GM12878 (cell line): ENCODE measurements at regions not wholly inside any gene's neighbourhood (a gene's known extent, or its start where the extent isn't known, plus 50 kb on each side); places are given as distances from the start of the nearest gene placed in this dataset.

ENCODE experiments used
- HDGF ChIP-seq: fragments of 450-650 bp; IDR thresholded peaks from 2 replicates; pipeline ENCODE4 v1.6.1; 2016; ENCODE audit warnings: antibody characterized with exemption
- NBN ChIP-seq: fragments of 450-650 bp; IDR thresholded peaks from 2 replicates; pipeline ENCODE4 v1.6.1; 2016
- NKRF ChIP-seq: fragments of 450-650 bp; conservative IDR thresholded peaks from 2 replicates; pipeline ENCODE4 v1.6.1; 2017; ENCODE audit warnings: mild to moderate bottlenecking, moderate library complexity
- POLR2A ChIP-seq: IDR thresholded peaks from 2 replicates; pipeline ENCODE4 v1.6.1; 2011; ENCODE audit warnings: low read depth, mild to moderate bottlenecking, low read length
- TF ChIP-seq, protein P1 (sequence below), 3 experiments: IDR thresholded peaks in 2 of 3; conservative IDR thresholded peaks in 1 of 3; 2 replicates each; pipeline ENCODE4 v1.5.1; 2011; ENCODE audit warnings: low read depth in 3 of 3, low read length in 3 of 3, mild to moderate bottlenecking in 3 of 3, control low read depth in 2 of 3, moderate library complexity in 2 of 3, inconsistent platforms in 1 of 3, mixed read lengths in 1 of 3; ENCODE audit not compliant: control insufficient read depth in 2 of 3, insufficient read depth in 1 of 3; ENCODE audit errors: extremely low read depth in 1 of 3

DNA sequence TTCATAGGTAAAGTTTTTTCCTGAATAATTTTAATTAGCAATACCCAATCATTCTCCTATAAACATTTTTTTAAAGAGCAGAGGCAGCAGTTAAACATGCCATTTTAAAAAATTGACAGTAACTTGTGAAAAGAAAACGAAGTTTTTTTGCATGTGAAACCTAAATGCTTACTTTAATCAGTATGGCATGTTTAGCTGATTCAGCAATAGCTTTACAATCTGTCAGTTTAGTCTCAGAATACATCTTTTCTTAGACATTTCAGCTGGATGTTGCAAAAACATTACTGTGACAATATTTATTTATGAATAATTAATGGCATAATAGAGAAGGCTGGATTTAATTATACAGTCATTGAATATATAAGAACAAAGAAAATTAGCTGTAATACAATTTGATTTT is 1132.4 kb upstream of the ADGRL2 start:
- TF ChIP-seq NBN (no peak), POLR2A (no peak), HDGF (no peak), NKRF (no peak)
- TF ChIP-seq, protein P1, sequence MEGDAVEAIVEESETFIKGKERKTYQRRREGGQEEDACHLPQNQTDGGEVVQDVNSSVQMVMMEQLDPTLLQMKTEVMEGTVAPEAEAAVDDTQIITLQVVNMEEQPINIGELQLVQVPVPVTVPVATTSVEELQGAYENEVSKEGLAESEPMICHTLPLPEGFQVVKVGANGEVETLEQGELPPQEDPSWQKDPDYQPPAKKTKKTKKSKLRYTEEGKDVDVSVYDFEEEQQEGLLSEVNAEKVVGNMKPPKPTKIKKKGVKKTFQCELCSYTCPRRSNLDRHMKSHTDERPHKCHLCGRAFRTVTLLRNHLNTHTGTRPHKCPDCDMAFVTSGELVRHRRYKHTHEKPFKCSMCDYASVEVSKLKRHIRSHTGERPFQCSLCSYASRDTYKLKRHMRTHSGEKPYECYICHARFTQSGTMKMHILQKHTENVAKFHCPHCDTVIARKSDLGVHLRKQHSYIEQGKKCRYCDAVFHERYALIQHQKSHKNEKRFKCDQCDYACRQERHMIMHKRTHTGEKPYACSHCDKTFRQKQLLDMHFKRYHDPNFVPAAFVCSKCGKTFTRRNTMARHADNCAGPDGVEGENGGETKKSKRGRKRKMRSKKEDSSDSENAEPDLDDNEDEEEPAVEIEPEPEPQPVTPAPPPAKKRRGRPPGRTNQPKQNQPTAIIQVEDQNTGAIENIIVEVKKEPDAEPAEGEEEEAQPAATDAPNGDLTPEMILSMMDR (IDR thresholded peaks at IDR 0.05 in 2 of 3, conservative IDR thresholded peaks at IDR 0.05 in 1 of 3; ENCODE audit: control insufficient read depth in 2 of 3, extremely low read depth in 1 of 3, insufficient read depth in 1 of 3, low read depth in 3 of 3, low read length in 3 of 3), result no peak
